Nephron (organoid): ENCODE measurements at regions not wholly inside any gene's neighbourhood (a gene's known extent, or its start where the extent isn't known, plus 50 kb on each side); places are given as distances from the start of the nearest gene placed in this dataset.

Experiments used
- H3K27ac Mint-ChIP-seq, 3 experiments: 2 replicates each; pipeline ENCODE4 v1.8.0; 2020; ENCODE audit warnings: mixed read lengths in 3 of 3, mild to moderate bottlenecking in 2 of 3, moderate library complexity in 1 of 3
- H3K27me3 Mint-ChIP-seq: 2 replicates; pipeline ENCODE4 v1.8.0; 2021; ENCODE audit warnings: low read depth, mild to moderate bottlenecking, moderate library complexity, mixed read lengths
- H3K36me3 Mint-ChIP-seq: 2 replicates; pipeline ENCODE4 v1.8.0; 2020; ENCODE audit warnings: low read depth, mixed read lengths
- H3K4me1 Mint-ChIP-seq: 2 replicates; pipeline ENCODE4 v1.8.0; 2020; ENCODE audit warnings: mixed read lengths
- H3K4me3 Mint-ChIP-seq, 3 experiments: 2 replicates each; pipeline ENCODE4 v1.8.0; 2020; ENCODE audit warnings: mild to moderate bottlenecking in 3 of 3, mixed read lengths in 3 of 3, moderate library complexity in 2 of 3
- H3K9me3 Mint-ChIP-seq: 2 replicates; pipeline ENCODE4 v1.8.0; 2020; ENCODE audit warnings: mixed read lengths
- CTCF ChIP-seq, 3 experiments: fragments of 200-600 bp; sonication (generic); IDR thresholded peaks; one replicate each; pipeline ENCODE4 v1.5.0; 2021; ENCODE audit warnings: antibody characterized with exemption in 3 of 3; ENCODE audit not compliant: unreplicated experiment in 3 of 3

GRCh38 chr10:131499566-131499965, 188.0 kb upstream of the TCERG1L start:
- Mint-ChIP-seq H3K4me1 (no peaks in the 10 kb centered on the region), H3K4me3 (no peak overlapping the region), H3K27ac (no peak overlapping the region), H3K36me3 (no peaks in the 10 kb centered on the region), H3K27me3 (peaks cover 18% of the 10 kb centered on the region), H3K9me3 (peaks cover 24% of the 10 kb centered on the region)
- no peak for TF ChIP-seq CTCF (IDR thresholded peaks at IDR 0.05; ENCODE audit: unreplicated experiment in 3 of 3)

GRCh38 chr10:131500181-131500580, 188.7 kb upstream of the TCERG1L start:
- TF ChIP-seq CTCF (IDR thresholded peaks at IDR 0.05; ENCODE audit: unreplicated experiment in 3 of 3): no peak
- H3K9me3 Mint-ChIP-seq: peaks cover 26% of the 10 kb centered on the region
- H3K4me1 Mint-ChIP-seq: no peaks in the 10 kb centered on the region

GRCh38 chr10:131500892-131501291, 189.4 kb upstream of the TCERG1L start:
- Mint-ChIP-seq H3K36me3 (no peaks in the 10 kb centered on the region), H3K27ac (no peak overlapping the region), H3K4me3 (no peak overlapping the region), H3K9me3 (peaks cover 26% of the 10 kb centered on the region), H3K27me3 (peaks cover 12% of the 10 kb centered on the region), H3K4me1 (no peaks in the 10 kb centered on the region)
- TF ChIP-seq CTCF (IDR thresholded peaks at IDR 0.05; ENCODE audit: unreplicated experiment in 3 of 3): no peak

More at GRCh38 chr10:131500181-131500580, 188.7 kb upstream of the TCERG1L start:
- Mint-ChIP-seq H3K36me3 (no peaks in the 10 kb centered on the region), H3K27me3 (peaks cover 12% of the 10 kb centered on the region), H3K4me3 (no peak overlapping the region), H3K27ac (no peak overlapping the region)

GRCh38 chr10:131503992-131504391, 192.5 kb upstream of the TCERG1L start:
- TF ChIP-seq CTCF (IDR thresholded peaks at IDR 0.05; ENCODE audit: unreplicated experiment in 3 of 3): no peak
- H3K4me3 Mint-ChIP-seq: no peak overlapping the region

GRCh38 chr10:131511391-131511790, 199.9 kb upstream of the TCERG1L start:
- no peak for TF ChIP-seq CTCF (IDR thresholded peaks at IDR 0.05; ENCODE audit: unreplicated experiment in 3 of 3)
- Mint-ChIP-seq H3K36me3 (no peaks in the 10 kb centered on the region), H3K27me3 (peaks cover 25% of the 10 kb centered on the region), H3K4me1 (no peaks in the 10 kb centered on the region), H3K9me3 (peaks cover 22% of the 10 kb centered on the region), H3K4me3 (no peak overlapping the region), H3K27ac (no peak overlapping the region)

More at GRCh38 chr10:131503992-131504391, 192.5 kb upstream of the TCERG1L start:
- no peak overlapping the region for H3K27ac Mint-ChIP-seq
- H3K4me1 Mint-ChIP-seq: no peaks in the 10 kb centered on the region
- peaks cover 32% of the 10 kb centered on the region for H3K9me3 Mint-ChIP-seq
- H3K27me3 Mint-ChIP-seq: peaks cover 15% of the 10 kb centered on the region
- H3K36me3 Mint-ChIP-seq: no peaks in the 10 kb centered on the region

GRCh38 chr10:131512852-131513251, 201.3 kb upstream of the TCERG1L start:
- Mint-ChIP-seq H3K36me3 (no peaks in the 10 kb centered on the region), H3K27ac (no peak overlapping the region), H3K4me1 (no peaks in the 10 kb centered on the region), H3K4me3 (no peak overlapping the region), H3K27me3 (peaks cover 28% of the 10 kb centered on the region), H3K9me3 (peaks cover 21% of the 10 kb centered on the region)
- TF ChIP-seq CTCF (IDR thresholded peaks at IDR 0.05; ENCODE audit: unreplicated experiment in 3 of 3): no peak
